ENCODE measurements at regions not wholly inside any gene's neighbourhood (a gene's known extent, or its start where the extent isn't known, plus 50 kb on each side); places are given as distances from the start of the nearest gene placed in this dataset.

DNA sequence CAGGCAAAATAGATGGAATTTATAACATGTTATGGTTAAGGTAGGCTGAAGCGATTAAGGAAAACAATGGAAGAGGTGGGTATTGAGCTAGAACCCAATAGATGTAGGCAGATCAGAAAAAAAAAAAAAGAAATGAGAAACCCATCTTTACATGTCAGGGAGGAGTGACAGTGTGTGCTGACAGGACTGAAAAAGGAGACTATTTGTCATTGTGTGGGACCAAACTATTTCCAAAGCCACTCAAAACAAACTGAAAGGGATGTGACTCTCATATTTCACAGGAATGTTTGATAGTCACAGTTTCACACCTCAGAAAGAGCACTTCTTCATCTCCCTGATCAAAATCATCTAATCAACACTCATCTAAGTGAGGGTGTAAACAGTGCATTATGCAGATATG is 122.3 kb upstream of the KIF2A start:
- TF ChIP-seq, protein P1, sequence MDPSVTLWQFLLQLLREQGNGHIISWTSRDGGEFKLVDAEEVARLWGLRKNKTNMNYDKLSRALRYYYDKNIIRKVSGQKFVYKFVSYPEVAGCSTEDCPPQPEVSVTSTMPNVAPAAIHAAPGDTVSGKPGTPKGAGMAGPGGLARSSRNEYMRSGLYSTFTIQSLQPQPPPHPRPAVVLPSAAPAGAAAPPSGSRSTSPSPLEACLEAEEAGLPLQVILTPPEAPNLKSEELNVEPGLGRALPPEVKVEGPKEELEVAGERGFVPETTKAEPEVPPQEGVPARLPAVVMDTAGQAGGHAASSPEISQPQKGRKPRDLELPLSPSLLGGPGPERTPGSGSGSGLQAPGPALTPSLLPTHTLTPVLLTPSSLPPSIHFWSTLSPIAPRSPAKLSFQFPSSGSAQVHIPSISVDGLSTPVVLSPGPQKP (IDR thresholded peaks at IDR 0.05; ENCODE audit: low read depth, low read length): no peak
- TF ChIP-seq POLR2A (IDR thresholded peaks at IDR 0.05; ENCODE audit: low read length) (no peak), CTCF (IDR thresholded peaks at IDR 0.05) (no peak)
